Activated CD4-positive, alpha-beta T cell treated with anti-CD3 and anti-CD28 coated beads, Interleukin-2, amount 10 ng/mL, durations not matched to agents 7 days and 5 days (primary cell): ENCODE measurements at regions not wholly inside any gene's neighbourhood (a gene's known extent, or its start where the extent isn't known, plus 50 kb on each side); places are given as distances from the start of the nearest gene placed in this dataset.

Experiments used
- CTCF ChIA-PET: fragments of 350-600 bp; sonication (Branson Sonifier 250); formaldehyde crosslinking; loops from one replicate; lab custom pipeline; 2021; ENCODE audit warnings: antibody characterized with exemption; lab: Charles Lee
- POLR2A ChIA-PET: fragments of 350-600 bp; sonication (Branson Sonifier 250); formaldehyde crosslinking; loops from one replicate; lab custom pipeline; 2021; ENCODE audit warnings: antibody characterized with exemption; lab: Charles Lee
- DNase-seq: peaks from one replicate; pipeline ENCODE4 v3.0.0-alpha.2; 2020
- H3K27ac Mint-ChIP-seq: one replicate; pipeline ENCODE4 v1.8.0; 2021; ENCODE audit warnings: mild to moderate bottlenecking, moderate library complexity, mixed read lengths
- H3K27me3 Mint-ChIP-seq: one replicate; pipeline ENCODE4 v1.8.0; 2021; ENCODE audit warnings: mixed read lengths
- H3K36me3 Mint-ChIP-seq: one replicate; pipeline ENCODE4 v1.8.0; 2021; ENCODE audit warnings: low read depth, mixed read lengths
- H3K4me1 Mint-ChIP-seq: one replicate; pipeline ENCODE4 v1.8.0; 2021; ENCODE audit warnings: mixed read lengths
- H3K4me3 Mint-ChIP-seq: one replicate; pipeline ENCODE4 v1.8.0; 2021; ENCODE audit warnings: mild to moderate bottlenecking, moderate library complexity, mixed read lengths
- H3K9me3 Mint-ChIP-seq: one replicate; pipeline ENCODE4 v1.8.0; 2021; ENCODE audit warnings: mixed read lengths

GRCh38 chr1:191953526-191953925 lies 204.7 kb upstream of the RGS18 start:
- Mint-ChIP-seq H3K9me3 (no peaks in the 10 kb centered on the region), H3K27ac (no peak overlapping the region), H3K4me3 (no peak overlapping the region), H3K27me3 (no peaks in the 10 kb centered on the region), H3K36me3 (no peaks in the 10 kb centered on the region), H3K4me1 (no peaks in the 10 kb centered on the region)
- ChIA-PET POLR2A (no interaction called here), CTCF (no interaction called here)
- DNase-seq: no peak

GRCh38 chr1:191959856-191960255 lies 198.4 kb upstream of the RGS18 start:
- H3K27ac Mint-ChIP-seq: no peak overlapping the region
- H3K9me3 Mint-ChIP-seq: no peaks in the 10 kb centered on the region
- no peak for DNase-seq
- no peaks in the 10 kb centered on the region for H3K4me1 Mint-ChIP-seq
- no peaks in the 10 kb centered on the region for H3K27me3 Mint-ChIP-seq
- ChIA-PET POLR2A (no interaction called here), CTCF (no interaction called here)
- H3K4me3 Mint-ChIP-seq: no peak overlapping the region
- no peaks in the 10 kb centered on the region for H3K36me3 Mint-ChIP-seq

GRCh38 chr1:191963286-191963685 lies 195.0 kb upstream of the RGS18 start:
- ChIA-PET POLR2A (no interaction called here), CTCF (no interaction called here)

DNA sequence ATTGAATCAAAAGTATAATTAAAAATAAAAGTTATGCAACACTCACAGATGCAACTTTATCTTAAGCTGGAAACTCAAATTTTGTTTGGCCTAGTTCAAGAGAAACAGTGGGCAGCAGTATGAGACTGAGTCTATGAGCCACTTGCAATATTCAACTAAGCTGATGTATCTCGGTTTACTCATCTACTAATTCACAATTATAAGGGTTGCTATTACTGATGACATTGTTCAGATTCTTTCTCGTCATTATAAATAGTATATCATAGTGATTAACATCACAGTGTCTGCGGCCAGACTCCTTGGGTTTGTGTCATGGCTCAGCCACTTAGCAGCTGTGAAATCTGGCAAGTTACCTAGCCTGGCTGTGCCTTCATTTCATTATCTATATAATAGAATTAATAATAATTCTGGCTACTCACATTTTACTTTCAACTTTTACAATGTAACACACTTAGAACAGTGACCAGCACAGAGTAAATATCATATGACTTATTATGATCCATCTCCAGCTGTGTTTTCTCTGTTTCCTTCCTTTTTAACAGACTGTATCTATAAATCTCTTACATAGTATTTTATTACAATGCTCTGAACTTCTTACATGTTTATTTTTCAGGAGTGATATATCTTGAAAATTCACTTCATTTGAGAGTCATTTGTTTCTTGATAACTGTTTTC lies 194.3 kb upstream of the RGS18 start:
- H3K4me1 Mint-ChIP-seq: no peaks in the 10 kb centered on the region
- H3K36me3 Mint-ChIP-seq: no peaks in the 10 kb centered on the region
- POLR2A ChIA-PET: no interaction called here
- H3K9me3 Mint-ChIP-seq: no peaks in the 10 kb centered on the region
- no peak for DNase-seq
- CTCF ChIA-PET: no interaction called here
- no peak overlapping the region for H3K27ac Mint-ChIP-seq
- no peak overlapping the region for H3K4me3 Mint-ChIP-seq
- H3K27me3 Mint-ChIP-seq: no peaks in the 10 kb centered on the region

More at GRCh38 chr1:191963286-191963685, 195.0 kb upstream of the RGS18 start:
- Mint-ChIP-seq H3K27me3 (no peaks in the 10 kb centered on the region), H3K4me1 (no peaks in the 10 kb centered on the region), H3K4me3 (no peak overlapping the region), H3K27ac (no peak overlapping the region), H3K36me3 (no peaks in the 10 kb centered on the region), H3K9me3 (no peaks in the 10 kb centered on the region)
- DNase-seq: no peak

DNA sequence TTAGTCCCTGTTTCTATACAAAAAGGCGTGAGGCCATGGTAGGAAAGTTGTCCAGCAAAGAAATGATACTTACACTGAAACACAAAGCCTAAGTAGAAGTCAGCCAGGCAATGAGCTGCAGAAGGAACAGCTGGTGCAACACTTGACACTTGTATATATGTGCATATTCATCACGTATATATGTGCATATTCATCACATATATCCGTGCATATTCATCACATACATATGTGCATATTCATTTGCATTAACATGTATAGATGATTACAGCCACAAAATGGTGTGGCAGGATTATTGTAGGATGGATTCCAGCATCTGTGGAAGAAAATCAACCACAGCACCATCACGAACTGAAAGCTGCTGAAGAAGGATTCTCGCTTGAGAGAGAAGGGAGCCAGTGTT lies 189.0 kb upstream of the RGS18 start:
- H3K4me1 Mint-ChIP-seq: no peaks in the 10 kb centered on the region

GRCh38 chr1:191970116-191970515 lies 188.1 kb upstream of the RGS18 start:
- DNase-seq: no peak
- no peaks in the 10 kb centered on the region for H3K9me3 Mint-ChIP-seq
- no peaks in the 10 kb centered on the region for H3K4me1 Mint-ChIP-seq
- POLR2A ChIA-PET: no interaction called here
- no peak overlapping the region for H3K27ac Mint-ChIP-seq
- no peaks in the 10 kb centered on the region for H3K27me3 Mint-ChIP-seq
- no peak overlapping the region for H3K4me3 Mint-ChIP-seq
- CTCF ChIA-PET: no interaction called here
- H3K36me3 Mint-ChIP-seq: no peaks in the 10 kb centered on the region

More for the DNA sequence above, 189.0 kb upstream of the RGS18 start:
- H3K36me3 Mint-ChIP-seq: no peaks in the 10 kb centered on the region
- no peak overlapping the region for H3K27ac Mint-ChIP-seq
- POLR2A ChIA-PET: no interaction called here
- no peak overlapping the region for H3K4me3 Mint-ChIP-seq
- CTCF ChIA-PET: no interaction called here
- H3K27me3 Mint-ChIP-seq: no peaks in the 10 kb centered on the region
- no peaks in the 10 kb centered on the region for H3K9me3 Mint-ChIP-seq
- no peak for DNase-seq

GRCh38 chr1:191971447-191971846 lies 186.8 kb upstream of the RGS18 start:
- H3K27me3 Mint-ChIP-seq: no peaks in the 10 kb centered on the region
- no peak overlapping the region for H3K4me3 Mint-ChIP-seq
- ChIA-PET POLR2A (no interaction called here), CTCF (no interaction called here)
- no peak overlapping the region for H3K27ac Mint-ChIP-seq
- no peaks in the 10 kb centered on the region for H3K9me3 Mint-ChIP-seq
- no peaks in the 10 kb centered on the region for H3K4me1 Mint-ChIP-seq
- H3K36me3 Mint-ChIP-seq: no peaks in the 10 kb centered on the region
- no peak for DNase-seq

DNA sequence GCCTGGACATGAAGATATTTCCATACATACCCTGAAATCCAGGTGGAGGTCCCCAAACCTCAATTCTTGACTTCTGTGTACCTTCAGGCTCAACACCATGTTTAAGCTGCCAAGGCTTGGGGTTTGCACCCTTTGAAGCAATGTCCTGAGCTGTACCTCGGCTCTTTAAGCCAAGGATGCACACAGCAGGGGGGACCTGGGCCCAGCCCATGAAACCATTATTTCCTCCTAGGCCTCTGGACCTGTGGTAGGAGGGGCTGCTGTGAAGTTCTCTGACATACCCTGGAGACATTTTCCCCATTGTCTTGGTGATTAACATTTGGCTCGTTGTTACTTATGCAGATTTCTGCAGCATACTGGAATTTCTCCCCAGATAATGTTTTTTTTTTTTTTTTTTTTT lies 184.3 kb upstream of the RGS18 start:
- ChIA-PET POLR2A (no interaction called here), CTCF (interaction anchor here (0.8 kb wide), 1 partner anchor 17 kb away, joined by 3 read pairs; no protein-coding TSS in a partner anchor)
- Mint-ChIP-seq H3K27ac (no peak overlapping the region), H3K36me3 (no peaks in the 10 kb centered on the region), H3K4me1 (no peaks in the 10 kb centered on the region), H3K9me3 (no peaks in the 10 kb centered on the region), H3K4me3 (no peak overlapping the region), H3K27me3 (no peaks in the 10 kb centered on the region)
- no peak for DNase-seq

- H3K36me3 Mint-ChIP-seq: no peaks in the 10 kb centered on the region
- H3K4me3 Mint-ChIP-seq: no peak overlapping the region
- peaks cover 8% of the 10 kb centered on the region for H3K9me3 Mint-ChIP-seq
- CTCF ChIA-PET: no interaction called here
- no peak for DNase-seq
- H3K4me1 Mint-ChIP-seq: no peaks in the 10 kb centered on the region
- no peaks in the 10 kb centered on the region for H3K27me3 Mint-ChIP-seq
- no peak overlapping the region for H3K27ac Mint-ChIP-seq
- POLR2A ChIA-PET: no interaction called here
Observed at GRCh38 chr1:191977874-191978506, 180.3 kb upstream of the RGS18 start.

GRCh38 chr1:191984856-191985255 lies 173.4 kb upstream of the RGS18 start:
- DNase-seq: no peak
- Mint-ChIP-seq H3K9me3 (peaks cover 10% of the 10 kb centered on the region), H3K36me3 (no peaks in the 10 kb centered on the region), H3K4me3 (no peak overlapping the region), H3K27me3 (no peaks in the 10 kb centered on the region), H3K27ac (no peak overlapping the region), H3K4me1 (no peaks in the 10 kb centered on the region)
- CTCF ChIA-PET: no interaction called here
- POLR2A ChIA-PET: no interaction called here

DNA sequence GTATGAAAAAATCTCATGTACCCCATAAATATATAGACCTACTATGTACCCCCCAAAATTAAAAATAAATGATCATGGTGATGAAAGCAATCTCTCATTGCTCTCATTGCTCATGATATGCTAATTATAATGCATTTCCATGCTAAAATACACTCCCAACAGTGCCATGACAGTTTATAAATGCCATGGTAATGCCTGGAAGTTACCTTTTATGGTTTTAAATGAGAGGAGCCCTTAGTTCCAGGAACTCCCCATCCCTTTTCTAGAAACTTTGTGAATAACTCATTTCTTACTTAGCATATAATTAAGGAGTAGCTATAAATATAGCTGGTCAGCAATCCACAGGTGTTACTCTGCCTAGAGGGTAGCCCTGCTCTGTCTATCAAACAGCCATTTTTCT lies 166.1 kb upstream of the RGS18 start:
- CTCF ChIA-PET: no interaction called here
- H3K4me1 Mint-ChIP-seq: no peaks in the 10 kb centered on the region
- no peaks in the 10 kb centered on the region for H3K9me3 Mint-ChIP-seq

DNA sequence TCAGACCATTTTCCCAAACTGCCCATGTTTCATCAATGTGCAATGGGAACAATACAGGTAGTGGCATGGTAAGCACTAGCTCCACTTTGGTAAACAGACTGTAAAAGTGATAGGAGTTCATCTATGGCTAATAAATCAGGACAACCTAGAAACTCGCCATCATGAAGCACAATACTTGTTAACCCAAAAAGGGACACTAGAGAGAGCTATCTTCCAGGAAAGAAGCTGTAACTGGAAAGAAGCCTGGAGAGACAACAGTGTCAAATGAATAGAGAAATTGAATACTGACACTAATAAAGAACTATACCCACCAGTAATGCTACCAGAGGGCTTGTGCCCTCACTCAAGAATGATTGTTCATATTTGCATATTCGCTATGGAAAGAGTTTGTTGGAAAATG lies 164.7 kb upstream of the RGS18 start:
- DNase-seq: no peak
- ChIA-PET CTCF (no interaction called here), POLR2A (no interaction called here)
- H3K4me3 Mint-ChIP-seq: no peak overlapping the region
- H3K27ac Mint-ChIP-seq: no peak overlapping the region
- H3K9me3 Mint-ChIP-seq: no peaks in the 10 kb centered on the region
- no peaks in the 10 kb centered on the region for H3K36me3 Mint-ChIP-seq
- H3K4me1 Mint-ChIP-seq: no peaks in the 10 kb centered on the region
- H3K27me3 Mint-ChIP-seq: no peaks in the 10 kb centered on the region

More for the DNA sequence above, 166.1 kb upstream of the RGS18 start:
- POLR2A ChIA-PET: no interaction called here
- H3K36me3 Mint-ChIP-seq: no peaks in the 10 kb centered on the region
- no peaks in the 10 kb centered on the region for H3K27me3 Mint-ChIP-seq
- no peak overlapping the region for H3K27ac Mint-ChIP-seq
- no peak overlapping the region for H3K4me3 Mint-ChIP-seq
- DNase-seq: no peak

- Mint-ChIP-seq H3K4me3 (no peak overlapping the region), H3K36me3 (no peaks in the 10 kb centered on the region), H3K9me3 (no peaks in the 10 kb centered on the region), H3K27ac (no peak overlapping the region), H3K4me1 (no peaks in the 10 kb centered on the region), H3K27me3 (no peaks in the 10 kb centered on the region)
- no peak for DNase-seq
- POLR2A ChIA-PET: no interaction called here
- CTCF ChIA-PET: no interaction called here
Observed at GRCh38 chr1:192002063-192002462, 156.2 kb upstream of the RGS18 start.
